BJ (cell line): ENCODE measurements at regions not wholly inside any gene's neighbourhood (a gene's known extent, or its start where the extent isn't known, plus 50 kb on each side); places are given as distances from the start of the nearest gene placed in this dataset.

Source experiments
- CTCF ChIA-PET: fragments of 350-600 bp; formaldehyde crosslinking; extraction: SDS; loops from one replicate; lab custom pipeline; 2021; ENCODE audit warnings: antibody characterized with exemption, inconsistent platforms; lab: Yijun Ruan, JAX
- POLR2A ChIA-PET: fragments of 300-600 bp; sonication (Branson Sonifier 250); formaldehyde crosslinking; extraction: SDS; loops from one replicate; lab custom pipeline; 2021; ENCODE audit warnings: antibody characterized with exemption; lab: Charles Lee
- DNase-seq: peaks from one replicate; pipeline ENCODE4 v3.0.0-alpha.2; 2011; ENCODE audit warnings: low read depth
- H3K27me3 ChIP-seq: 2 replicates; pipeline ENCODE4 v1.6.0; 2011; ENCODE audit warnings: low read length; ENCODE audit not compliant: control insufficient read depth, insufficient read depth
- H3K36me3 ChIP-seq: 2 replicates; pipeline ENCODE4 v1.5.1; 2011; ENCODE audit warnings: low read length; ENCODE audit not compliant: control insufficient read depth, insufficient read depth
- H3K4me3 ChIP-seq: 2 replicates; pipeline ENCODE4 v1.5.1; 2011; ENCODE audit warnings: low read depth, mild to moderate bottlenecking, control low read depth, low read length
- TF ChIP-seq, protein P1 (sequence below): IDR thresholded peaks from 2 replicates; pipeline ENCODE4 v1.5.1; 2011; ENCODE audit warnings: low read depth, mild to moderate bottlenecking, control low read depth, inconsistent platforms, low read length, moderate library complexity; ENCODE audit not compliant: insufficient read depth

DNA sequence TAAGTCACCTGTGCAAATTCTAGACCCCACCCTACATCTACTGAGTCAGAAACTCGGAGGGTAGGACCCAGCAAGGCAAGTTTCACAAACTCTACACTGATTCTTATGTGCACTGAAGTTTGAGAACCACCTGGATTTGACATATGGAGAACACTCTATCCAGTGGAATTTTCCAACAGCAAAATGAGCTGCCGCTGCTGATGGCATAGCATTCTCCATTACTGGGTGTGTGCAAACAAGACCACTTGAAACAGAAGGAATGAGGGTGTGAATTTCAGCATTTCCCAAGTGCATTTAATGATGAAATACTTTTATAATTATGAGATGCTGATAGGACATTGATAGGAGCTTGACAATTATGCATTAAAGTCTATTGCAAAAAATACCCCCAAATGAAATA, 229.1 kb upstream of the IL12B start:
- H3K4me3 ChIP-seq = no peak overlapping the region
- no peak for DNase-seq
- no peaks in the 10 kb centered on the region for H3K36me3 ChIP-seq
- CTCF ChIA-PET = interaction anchor here (1.1 kb wide), 1 partner anchor 22 kb away, joined by 3 read pairs; no protein-coding TSS in a partner anchor
- POLR2A ChIA-PET = no interaction called here
- TF ChIP-seq, protein P1, sequence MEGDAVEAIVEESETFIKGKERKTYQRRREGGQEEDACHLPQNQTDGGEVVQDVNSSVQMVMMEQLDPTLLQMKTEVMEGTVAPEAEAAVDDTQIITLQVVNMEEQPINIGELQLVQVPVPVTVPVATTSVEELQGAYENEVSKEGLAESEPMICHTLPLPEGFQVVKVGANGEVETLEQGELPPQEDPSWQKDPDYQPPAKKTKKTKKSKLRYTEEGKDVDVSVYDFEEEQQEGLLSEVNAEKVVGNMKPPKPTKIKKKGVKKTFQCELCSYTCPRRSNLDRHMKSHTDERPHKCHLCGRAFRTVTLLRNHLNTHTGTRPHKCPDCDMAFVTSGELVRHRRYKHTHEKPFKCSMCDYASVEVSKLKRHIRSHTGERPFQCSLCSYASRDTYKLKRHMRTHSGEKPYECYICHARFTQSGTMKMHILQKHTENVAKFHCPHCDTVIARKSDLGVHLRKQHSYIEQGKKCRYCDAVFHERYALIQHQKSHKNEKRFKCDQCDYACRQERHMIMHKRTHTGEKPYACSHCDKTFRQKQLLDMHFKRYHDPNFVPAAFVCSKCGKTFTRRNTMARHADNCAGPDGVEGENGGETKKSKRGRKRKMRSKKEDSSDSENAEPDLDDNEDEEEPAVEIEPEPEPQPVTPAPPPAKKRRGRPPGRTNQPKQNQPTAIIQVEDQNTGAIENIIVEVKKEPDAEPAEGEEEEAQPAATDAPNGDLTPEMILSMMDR = no peak
- no peaks in the 10 kb centered on the region for H3K27me3 ChIP-seq

DNA sequence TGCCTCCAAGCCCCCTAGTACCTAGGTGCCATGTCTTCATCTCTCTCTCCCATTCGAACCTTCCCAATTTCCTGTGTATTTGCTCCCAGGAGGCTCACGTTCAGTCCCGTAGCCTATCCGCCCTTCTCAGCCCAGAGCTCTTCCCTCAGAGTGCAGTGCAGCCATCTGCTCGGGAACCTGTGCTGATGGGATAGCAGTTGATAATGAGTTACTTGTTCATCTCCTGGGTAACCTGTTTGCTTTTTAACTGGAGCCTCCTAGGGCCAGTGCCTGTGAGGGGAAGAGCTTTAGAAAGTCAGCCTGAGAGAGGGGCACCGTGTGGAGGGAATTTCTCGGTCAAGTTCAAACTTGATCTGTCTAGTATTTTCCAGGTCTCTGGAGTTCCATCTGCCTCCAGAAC, 229.8 kb upstream of the IL12B start:
- no peaks in the 10 kb centered on the region for H3K36me3 ChIP-seq
- H3K4me3 ChIP-seq = no peak overlapping the region
- no peak for DNase-seq
- POLR2A ChIA-PET = no interaction called here
- TF ChIP-seq, protein P1 = no peak
- CTCF ChIA-PET = no interaction called here
- H3K27me3 ChIP-seq = no peaks in the 10 kb centered on the region

DNA sequence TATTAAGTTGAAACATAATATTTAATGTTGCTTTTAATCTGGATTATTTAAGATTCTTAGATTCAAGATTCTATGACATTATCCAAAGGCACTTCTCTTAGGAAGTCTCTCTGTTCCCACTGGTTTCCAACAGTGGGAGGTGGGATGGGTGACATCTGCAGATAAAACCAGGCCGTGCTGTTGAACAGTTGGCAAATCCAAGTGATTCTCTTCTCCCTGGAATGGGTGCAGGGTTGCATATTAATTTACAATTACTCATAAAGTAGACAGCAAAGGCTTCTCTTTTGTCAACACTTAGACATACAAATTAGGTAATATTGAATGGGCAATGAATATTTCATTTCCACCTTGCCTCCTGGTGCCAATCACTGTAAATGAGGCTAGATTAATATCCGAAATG, 233.7 kb upstream of the IL12B start:
- POLR2A ChIA-PET = no interaction called here
- TF ChIP-seq, protein P1 = no peak
- no peak for DNase-seq
- Histone ChIP-seq H3K4me3 (no peak overlapping the region), H3K27me3 (peaks cover 3% of the 10 kb centered on the region; the same call in 1 of the 2 replicates), H3K36me3 (no peaks in the 10 kb centered on the region)
- CTCF ChIA-PET = no interaction called here

DNA sequence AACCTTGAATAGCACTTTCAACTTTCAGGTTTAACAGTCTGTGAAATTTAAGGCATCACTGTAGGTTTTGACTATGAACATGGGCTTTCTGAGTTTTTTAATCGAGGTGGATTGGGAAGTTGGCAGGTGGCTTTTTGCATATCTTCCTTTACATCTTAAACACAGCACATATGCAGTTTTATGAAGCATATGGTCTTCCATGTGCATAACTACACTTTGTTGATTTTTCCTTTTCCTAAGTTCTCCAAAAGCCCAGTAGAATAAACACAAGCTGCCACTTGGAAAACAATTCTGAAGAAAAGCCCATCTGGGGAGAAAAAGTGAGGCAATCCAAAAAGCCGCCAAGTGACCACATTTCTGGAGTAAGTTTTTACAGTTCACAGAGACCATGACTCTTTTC, 236.5 kb upstream of the IL12B start:
- POLR2A ChIA-PET = no interaction called here
- Histone ChIP-seq H3K27me3 (peaks cover 3% of the 10 kb centered on the region; the same call in 1 of the 2 replicates), H3K36me3 (no peaks in the 10 kb centered on the region), H3K4me3 (no peak overlapping the region)
- TF ChIP-seq, protein P1 = no peak
- no peak for DNase-seq
- CTCF ChIA-PET = no interaction called here

DNA sequence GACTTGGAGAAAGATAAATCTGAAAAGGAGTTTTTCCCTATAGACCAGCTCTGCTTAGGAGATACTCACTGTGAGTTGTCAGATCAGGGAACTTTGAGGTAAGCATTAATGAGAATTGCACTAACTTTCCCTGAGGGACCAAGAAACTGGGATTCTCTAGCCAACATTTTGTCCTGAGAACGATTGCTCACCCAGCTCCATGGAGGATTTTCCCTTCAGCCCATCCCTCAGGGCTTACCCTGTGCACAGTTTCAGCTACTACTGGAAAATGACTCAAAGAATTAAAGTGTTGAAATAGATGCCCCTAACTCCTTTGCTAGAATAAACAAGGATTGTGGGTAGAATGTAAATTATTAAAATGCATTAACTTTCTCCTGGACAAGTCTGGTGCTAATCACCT, 237.2 kb upstream of the IL12B start:
- TF ChIP-seq, protein P1 = no peak
- ChIA-PET CTCF (no interaction called here), POLR2A (no interaction called here)
- no peak overlapping the region for H3K4me3 ChIP-seq
- peaks cover 3% of the 10 kb centered on the region; the same call in 1 of the 2 replicates for H3K27me3 ChIP-seq
- no peak for DNase-seq
- H3K36me3 ChIP-seq = no peaks in the 10 kb centered on the region
